T-helper 1 cell treated with Interleukin-12 subunit alpha and Interleukin-12 subunit beta and Interleukin-4 antibody, amounts not matched to agents 30 ng/mL and 1 ng/mL, for 36 hours (primary cell): ENCODE measurements at regions not wholly inside any gene's neighbourhood (a gene's known extent, or its start where the extent isn't known, plus 50 kb on each side); places are given as distances from the start of the nearest gene placed in this dataset.

Experiments
- intact Hi-C: fragments of 100-400 bp; cut with micrococcal nuclease; formaldehyde crosslinking; loops from one replicate; pipeline ENCODE4 v1.15.1; 2024

GRCh38 chr17:77085926-77086432 is 54.8 kb upstream of the SEC14L1 start:
- intact Hi-C loops = loop anchor here (1.0 to 2.0 kb wide), 2 partner anchors 161 to 581 kb away; no protein-coding TSS in a partner anchor

DNA sequence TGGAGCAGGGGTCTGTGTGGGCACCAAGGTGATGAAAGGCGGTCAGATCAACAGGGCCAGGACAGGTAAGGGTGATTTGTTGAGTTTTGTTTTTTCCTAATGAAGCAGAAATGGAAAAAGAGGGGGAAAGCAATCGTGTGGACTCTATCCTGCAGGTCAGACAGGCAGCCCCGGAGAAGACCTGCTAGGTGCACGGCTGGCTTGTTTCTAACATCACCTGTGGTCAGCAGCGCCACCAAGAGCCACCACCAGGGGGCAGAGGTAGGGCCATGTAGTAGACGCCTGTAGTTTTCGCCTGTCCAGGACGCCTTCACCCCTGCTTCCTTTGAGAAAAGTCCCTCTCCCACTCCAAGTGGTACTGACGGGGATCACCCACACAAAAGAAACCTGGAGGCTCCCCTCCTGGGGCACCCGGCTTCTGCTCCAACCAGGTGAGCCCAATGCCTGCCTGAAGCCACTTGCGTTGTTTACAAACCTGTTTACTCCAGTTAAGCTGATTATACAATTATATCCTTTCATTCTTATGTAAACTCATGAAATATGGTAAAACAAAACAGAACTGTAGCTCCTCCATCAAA is 54.2 kb upstream of the SEC14L1 start:
- intact Hi-C loops = loop anchor here (1.0 to 2.0 kb wide), 2 partner anchors 161 to 580 kb away; no protein-coding TSS in a partner anchor

DNA sequence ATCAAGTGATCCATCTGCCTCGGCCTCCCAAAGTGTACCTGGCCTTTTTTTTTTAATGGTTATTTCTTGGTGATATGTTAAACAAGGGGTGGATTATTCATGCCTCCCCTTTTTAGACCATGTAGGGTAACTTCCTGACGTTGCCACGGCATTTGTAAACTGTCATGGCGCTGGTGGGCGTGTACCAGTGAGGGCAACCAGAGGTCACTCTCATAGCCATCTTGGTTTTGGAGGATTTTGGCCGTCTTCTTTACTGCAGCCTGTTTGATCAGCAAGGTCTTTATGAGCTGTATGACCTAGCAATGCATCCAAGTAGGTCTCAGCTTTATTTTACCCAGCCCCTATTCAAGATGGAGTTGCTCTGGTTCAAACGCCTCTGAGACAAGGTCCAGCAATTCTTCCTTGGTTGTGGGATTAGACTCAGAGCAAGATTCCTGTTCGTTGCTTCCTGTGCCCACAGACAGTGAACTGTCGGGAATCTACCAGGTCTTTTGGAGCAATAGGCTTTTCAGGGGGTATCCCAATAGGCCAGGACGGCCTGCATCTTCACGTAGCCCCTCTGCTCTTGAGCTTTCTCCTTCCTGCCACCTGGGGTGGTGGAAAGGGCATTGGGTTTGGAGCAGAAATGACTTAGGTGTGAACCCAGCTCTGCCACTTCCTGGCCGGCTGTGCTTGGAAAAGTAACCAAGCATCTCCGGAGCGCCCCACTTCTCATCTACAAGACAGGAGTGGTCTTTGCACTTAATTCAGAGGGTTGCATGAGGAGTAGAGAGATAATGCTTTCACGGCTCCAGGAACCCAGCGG is 52.9 kb upstream of the SEC14L1 start:
- intact Hi-C loops = loop anchor here (1.0 to 2.0 kb wide), 5 partner anchors 41 to 579 kb away; partner anchors contain the start of genes SEC14L1 and SRSF2

DNA sequence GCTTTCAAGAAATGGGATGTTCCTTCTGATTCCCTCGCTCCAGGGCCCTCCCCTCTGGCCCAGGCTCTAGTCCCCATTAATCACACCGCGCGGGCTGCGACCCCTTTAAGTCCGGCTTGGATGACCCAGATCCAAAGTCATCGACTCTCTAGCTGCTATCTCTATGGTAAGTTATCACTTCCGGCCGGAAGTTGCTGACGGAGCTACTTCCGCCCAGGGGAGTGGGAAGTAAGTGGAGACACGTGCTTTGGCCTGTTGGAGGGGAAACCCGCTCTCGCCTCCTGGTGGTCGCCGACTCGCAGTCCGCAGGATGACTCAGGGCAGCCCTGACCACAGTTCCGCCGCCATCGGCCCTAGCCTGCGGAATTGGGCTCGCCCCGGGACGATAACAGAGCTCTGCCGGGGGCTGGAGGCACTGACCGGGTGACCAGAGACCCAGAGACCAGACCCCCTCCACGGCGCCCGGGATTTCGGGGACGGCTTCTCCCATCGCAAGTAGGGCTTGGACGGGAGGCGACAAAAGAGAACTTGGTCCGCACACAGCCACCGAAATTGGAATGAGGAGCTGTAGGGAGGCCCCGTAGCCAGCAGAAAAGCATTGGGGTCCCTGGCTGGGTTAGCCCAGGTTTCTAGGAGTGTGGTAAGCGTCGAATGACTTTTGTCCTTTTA is 52.2 kb upstream of the SEC14L1 start:
- intact Hi-C loops = loop anchor here (1.0 to 2.0 kb wide), 4 partner anchors 40 to 351 kb away; partner anchors contain the start of genes SEC14L1 and SRSF2

DNA sequence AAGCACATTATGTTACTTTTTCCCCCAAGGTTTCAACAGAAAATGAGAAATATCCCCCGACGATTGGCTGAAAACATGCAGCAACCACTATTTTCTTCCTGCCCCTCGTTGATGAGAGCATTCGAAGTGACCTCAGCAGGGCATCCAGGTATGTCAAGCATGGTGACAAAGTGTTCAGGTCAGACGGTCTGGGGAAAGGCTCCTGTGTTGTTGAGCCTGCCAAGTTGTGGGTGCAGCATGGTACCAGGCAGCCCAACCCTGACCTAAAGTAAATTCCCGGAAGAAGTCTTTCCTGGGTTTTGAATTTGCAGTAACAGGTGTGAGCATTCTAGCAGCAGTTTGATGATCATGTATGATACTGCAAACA is 51.7 kb upstream of the SEC14L1 start:
- intact Hi-C loops = loop anchor here (2.0 kb wide), 2 partner anchors 40 to 100 kb away; no protein-coding TSS in a partner anchor

DNA sequence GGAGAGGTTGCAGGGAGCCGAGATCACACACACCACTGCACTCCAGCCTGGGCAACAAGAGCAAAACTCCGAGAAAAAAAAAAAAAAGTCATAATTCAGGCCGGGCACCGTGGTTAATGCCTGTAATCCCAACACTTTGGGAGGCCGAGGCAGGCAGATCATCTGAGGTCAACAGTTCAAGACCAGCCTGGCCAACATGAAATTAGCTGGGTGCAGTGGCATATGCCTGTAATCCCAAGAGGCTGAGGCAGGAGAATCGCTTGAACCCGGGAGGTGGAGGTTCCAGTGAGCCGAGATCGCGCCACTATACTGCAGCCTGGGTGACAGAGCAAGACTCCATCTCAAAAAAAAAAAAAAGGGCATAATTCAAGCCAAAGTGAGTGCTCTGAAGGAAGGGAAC is 50.8 kb upstream of the SEC14L1 start:
- intact Hi-C loops = loop anchor here (2.0 kb wide), 2 partner anchors 39 to 99 kb away; no protein-coding TSS in a partner anchor

DNA sequence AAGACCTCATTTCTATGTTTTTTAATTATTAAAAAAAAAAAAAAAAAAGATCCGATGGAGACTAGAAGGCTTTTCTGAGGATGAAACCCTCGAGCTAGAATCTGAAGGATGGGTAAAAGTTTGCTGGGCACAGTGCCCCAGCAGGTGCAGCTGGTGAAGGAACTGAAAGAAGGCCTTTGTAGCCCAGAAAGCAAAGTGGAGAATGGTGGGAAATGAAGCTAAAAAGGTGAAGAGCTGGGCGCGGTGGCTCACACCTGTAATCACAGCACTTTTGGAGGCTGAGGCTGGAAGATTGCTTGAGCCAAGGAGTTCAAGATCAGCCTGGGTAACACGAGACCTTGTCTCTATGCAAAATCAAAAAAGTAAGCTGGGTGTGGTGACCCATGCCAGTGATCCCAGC is 50.3 kb upstream of the SEC14L1 start:
- intact Hi-C loops = no loop called here
